ENCODE measurements at regions not wholly inside any gene's neighbourhood (a gene's known extent, or its start where the extent isn't known, plus 50 kb on each side); places are given as distances from the start of the nearest gene placed in this dataset.

- TF ChIP-seq REST (tag by site-specific recombination; IDR thresholded peaks at IDR 0.05) (no peak), TSHZ1 (tag by site-specific recombination; IDR thresholded peaks at IDR 0.05; ENCODE audit: borderline replicate concordance) (no peak), CTCF (tag by site-specific recombination; IDR thresholded peaks at IDR 0.05) (no peak), BCL11A (tag by site-specific recombination; IDR thresholded peaks at IDR 0.05; ENCODE audit: low read depth) (no peak), SETDB1 (IDR thresholded peaks at IDR 0.05; ENCODE audit: insufficient read length, low read length) (no peak), ZNF292 (tag by site-specific recombination; IDR thresholded peaks at IDR 0.05; ENCODE audit: borderline replicate concordance, low read depth) (no peak), ZNF24 (tag by site-specific recombination; IDR thresholded peaks at IDR 0.05) (no peak), ELK4 (IDR thresholded peaks at IDR 0.05; ENCODE audit: borderline replicate concordance, low read depth, low read length) (no peak), YY2 (tag by site-specific recombination; IDR thresholded peaks at IDR 0.05) (no peak), ZSCAN23 (tag by site-specific recombination; IDR thresholded peaks at IDR 0.05) (no peak)
Measured at GRCh38 chr22:49468487-49469198, 359.0 kb downstream of the BRD1 start.
